HG03460 (cell line): ENCODE measurements at regions not wholly inside any gene's neighbourhood (a gene's known extent, or its start where the extent isn't known, plus 50 kb on each side); places are given as distances from the start of the nearest gene placed in this dataset.
"Not testable (repeated sequence)": the region's sequence is repeated elsewhere in the genome, so short reads cannot be mapped to it uniquely, and the experiment has no call there.

Source experiments
- ATAC-seq: cut with Tn5 transposase; IDR thresholded peaks from one replicate; pipeline ENCODE4 v1.9.1; 2021; ENCODE audit not compliant: unreplicated experiment

DNA sequence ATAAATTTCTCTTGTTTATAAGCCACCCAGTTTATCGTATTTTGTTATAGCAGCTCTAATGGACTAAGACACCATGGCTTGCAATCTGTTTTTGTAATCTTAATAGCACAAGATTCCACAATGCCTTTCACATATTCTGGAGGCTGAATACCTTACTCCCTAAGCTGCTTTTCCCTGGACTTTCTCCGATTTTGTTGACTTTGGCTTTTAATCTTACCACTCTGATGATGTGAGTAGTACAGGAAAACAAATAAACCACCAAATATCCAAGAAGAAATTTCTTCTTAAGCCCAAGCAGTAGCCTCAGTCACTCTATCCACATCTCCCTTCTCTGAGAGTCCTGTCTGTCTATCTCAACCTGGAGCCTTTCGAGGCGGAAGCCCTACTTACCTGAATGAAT, 838.6 kb downstream of the LTN1 start:
- ATAC-seq, result no peak

DNA sequence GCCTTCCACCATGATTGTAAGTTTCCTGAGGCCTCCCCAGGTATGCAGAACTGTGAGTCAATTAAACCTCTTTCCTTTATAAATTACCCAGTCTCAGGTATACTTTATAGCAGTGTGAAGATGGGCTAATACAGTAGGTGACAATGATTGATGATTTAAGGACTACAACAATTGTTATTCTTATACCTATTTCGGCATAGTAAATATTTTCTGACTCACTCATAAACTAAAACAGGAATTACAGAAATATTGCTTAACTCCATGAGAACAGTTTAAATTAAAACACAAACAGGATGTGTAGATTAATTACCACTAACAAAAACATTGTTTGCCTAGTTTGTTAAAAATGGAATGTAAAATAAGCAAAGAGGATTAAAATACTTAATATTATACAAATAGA, 839.9 kb downstream of the LTN1 start:
- no peak for ATAC-seq

- ATAC-seq, result no peak
These were observed 840.9 kb downstream of the LTN1 start for GRCh38 chr21:28151758-28152157.

DNA sequence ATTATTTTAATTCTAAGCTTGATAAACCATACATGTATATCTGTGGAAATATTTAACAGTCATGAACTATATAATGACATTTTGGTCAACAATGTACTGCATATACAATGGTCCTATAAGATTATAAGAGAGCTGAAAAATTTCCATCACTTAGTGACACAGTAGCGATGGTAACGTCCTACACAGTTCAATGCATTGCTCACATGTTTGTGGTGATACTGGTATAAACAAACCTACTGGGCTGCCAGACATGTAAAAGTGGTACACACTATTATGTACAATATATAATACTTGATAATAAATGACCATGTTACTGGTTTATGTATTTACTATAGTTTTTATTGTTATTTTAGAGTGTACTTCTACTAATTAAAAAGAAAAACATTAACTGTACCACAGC, 841.9 kb downstream of the LTN1 start:
- no peak for ATAC-seq

- ATAC-seq, result no peak
These were observed 844.1 kb downstream of the LTN1 start for GRCh38 chr21:28148400-28149064.

GRCh38 chr21:28144653-28145052, 848.0 kb downstream of the LTN1 start:
- no peak for ATAC-seq

DNA sequence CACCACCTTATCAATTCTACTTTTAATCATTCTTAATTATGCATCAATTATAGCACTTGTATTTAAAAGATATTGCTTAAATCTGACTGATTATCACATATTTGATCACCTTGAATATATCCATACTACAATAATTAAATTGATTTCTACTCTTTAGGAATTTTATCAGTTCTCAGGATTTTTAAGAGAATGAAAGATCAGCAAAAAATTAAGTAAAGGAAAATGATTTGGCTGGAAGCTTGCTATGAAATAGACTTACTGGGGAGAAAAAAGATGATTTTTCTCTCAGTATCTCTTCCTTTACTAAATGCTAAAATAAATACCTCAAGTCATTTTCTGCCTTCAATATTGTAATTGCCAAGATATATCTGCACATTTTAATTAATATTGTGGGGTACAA, 848.6 kb downstream of the LTN1 start:
- ATAC-seq, result no peak

GRCh38 chr21:28142697-28143096, 850.0 kb downstream of the LTN1 start:
- ATAC-seq, result no peak

- ATAC-seq, result no peak
These were observed 854.4 kb downstream of the LTN1 start for GRCh38 chr21:28138272-28138671.

DNA sequence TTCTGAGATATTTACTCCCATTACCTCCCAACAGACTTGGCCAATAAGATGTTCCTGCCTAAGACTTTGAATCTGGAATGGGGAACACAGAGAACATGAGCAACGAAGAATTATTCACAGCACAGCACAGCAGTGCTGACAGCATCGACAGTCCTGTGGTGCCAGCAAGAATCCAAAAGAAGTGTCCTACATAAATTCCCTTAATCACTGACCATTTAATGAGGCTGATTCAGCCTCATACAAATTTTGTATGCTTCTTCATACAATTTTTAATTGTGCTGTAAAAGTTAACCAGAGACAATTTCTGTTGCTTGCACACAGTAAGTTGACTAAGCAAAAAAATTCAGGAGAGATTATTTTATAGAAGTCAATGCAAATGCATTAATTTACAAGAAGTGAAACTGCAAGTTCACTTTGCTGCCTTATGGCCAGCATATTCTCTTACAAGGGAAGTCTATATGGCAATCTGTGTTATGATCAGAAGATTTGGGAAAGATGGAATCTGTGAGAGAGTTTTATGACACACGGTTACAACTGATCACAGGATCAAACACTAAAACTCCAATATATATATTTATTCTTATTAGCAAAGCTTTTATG, 855.9 kb downstream of the LTN1 start:
- ATAC-seq, result no peak

GRCh38 chr21:28135646-28136045, 857.0 kb downstream of the LTN1 start:
- no peak for ATAC-seq

DNA sequence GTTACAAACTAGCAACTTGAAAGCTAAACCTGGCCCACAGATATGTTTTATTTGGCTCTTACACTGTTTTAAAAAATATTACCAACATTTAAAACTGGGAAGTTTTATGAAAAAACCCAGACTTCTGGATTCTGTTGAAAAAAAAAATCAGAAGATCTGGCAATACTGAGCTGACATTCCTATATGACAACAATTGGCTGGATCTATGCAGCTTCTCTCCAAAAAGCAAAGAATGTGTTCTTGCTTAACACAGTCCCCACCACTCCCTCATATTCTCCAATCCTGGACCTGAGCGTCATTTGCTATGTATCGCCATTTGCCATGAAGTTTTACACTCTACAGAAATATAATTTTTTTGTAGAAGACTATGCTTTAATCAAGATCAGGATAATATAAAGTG, 859.6 kb downstream of the LTN1 start:
- ATAC-seq, result no peak

GRCh38 chr21:28132713-28133112, 860.0 kb downstream of the LTN1 start:
- ATAC-seq, result no peak

DNA sequence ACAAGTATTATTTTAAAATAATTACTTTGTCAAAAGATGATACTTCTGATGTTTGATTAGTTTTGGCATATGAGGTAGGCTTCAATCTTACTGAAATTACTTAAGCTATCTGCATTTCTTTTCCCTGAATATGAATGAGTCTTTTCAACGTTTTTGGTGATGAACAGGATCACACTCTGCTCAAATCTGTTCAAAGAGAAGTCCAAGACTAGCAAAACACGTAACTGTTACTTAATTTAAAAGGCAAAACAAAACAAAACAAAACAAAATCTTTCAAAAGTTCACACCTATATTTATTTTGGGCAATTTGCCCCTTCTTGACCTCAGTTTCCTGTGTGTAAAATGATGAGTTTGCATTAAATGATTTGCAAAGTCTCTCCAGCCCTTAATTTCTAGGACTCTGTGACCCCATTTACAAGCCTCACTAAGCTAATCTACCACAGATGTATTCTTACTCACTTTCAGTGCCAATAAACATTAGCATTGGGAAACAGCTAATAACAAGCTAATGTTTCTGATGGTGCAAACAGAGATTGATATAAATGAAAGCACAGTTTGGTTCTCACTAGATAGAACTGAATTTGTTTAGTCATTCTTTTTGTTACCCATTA, 865.4 kb downstream of the LTN1 start:
- no peak for ATAC-seq

- ATAC-seq, result no peak
These were observed 866.0 kb downstream of the LTN1 start for GRCh38 chr21:28126521-28127174.

DNA sequence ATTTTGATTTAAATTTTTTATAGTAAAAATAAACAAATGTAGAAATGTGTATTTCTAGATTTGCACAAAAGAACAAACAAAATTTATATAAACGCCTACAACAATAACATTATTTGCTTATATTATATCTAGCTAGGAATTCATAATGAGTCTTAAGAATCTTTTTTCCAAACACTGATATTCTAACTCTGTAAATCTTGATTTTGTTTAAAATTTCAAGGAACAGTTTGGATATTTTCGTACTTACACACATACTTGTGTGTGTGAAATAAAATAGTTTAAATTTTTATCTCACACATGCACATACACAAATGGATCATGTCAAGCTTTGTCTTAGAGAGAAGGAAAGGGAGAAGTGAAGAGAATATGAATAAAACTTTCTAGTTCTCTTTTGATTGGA, 868.1 kb downstream of the LTN1 start:
- ATAC-seq, result no peak

- no peak for ATAC-seq
These were observed 874.1 kb downstream of the LTN1 start for GRCh38 chr21:28118570-28118969.

DNA sequence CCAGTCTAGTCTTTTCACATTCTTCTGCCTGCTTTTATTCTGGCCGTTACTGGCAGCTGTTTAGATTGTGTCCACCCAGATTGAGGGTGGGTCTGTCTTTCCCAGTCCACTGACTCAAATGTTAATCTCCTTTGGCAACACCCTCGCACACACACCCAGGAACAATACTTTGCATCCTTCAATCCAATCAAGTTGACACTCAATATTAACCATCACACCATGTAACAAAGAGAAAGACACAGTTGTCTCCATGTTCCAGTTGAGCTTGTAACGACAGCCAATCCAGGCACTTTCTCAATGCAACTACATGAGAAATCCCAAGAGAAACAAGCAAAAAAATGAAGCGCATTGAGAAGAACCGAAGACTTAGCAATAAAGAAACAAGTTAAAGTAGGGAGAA, 877.7 kb downstream of the LTN1 start:
- not testable (repeated sequence) for ATAC-seq

DNA sequence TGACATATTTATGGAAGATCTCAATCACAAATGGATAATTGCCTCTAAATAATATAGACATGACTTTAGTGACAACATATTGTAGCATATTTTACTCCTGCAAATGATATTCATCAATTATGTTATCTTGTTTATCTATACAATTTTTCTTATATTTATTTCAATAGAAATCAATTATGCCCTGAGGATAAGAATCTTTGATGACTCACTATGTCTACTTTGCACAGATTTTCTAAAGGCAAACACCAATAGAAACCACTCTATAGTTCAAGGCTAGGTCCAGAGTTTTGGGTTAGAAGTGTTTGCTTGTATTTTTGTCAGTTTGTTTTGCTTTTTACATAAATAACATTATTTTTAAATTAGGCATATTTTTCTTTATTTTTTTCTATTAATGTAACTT, 879.0 kb downstream of the LTN1 start:
- ATAC-seq, result no peak

- ATAC-seq, result no peak
These were observed 880.2 kb downstream of the LTN1 start for GRCh38 chr21:28112511-28112910.

DNA sequence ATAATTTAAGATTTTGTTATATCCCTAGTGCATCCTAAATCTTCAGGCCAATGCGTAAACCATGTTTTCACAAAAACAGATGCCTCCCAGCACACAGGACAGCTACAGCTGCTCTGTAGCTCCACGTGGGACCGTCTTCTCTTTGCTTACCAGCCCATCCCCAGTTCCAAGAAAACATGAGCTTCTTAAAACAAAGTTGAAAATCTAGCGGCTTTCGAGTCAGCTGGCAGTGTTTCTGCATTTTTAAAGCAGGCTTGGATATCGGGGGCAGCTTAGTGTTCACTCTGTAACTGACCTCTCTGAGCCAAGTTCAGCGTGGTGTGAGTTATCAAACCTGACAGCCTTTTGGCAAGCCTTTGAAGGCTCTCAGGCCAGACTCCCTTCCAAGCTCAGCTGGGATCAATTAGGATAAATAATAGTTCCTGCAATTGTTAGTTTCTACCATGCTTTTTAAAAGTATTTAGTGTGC, 881.5 kb downstream of the LTN1 start:
- no peak for ATAC-seq

- ATAC-seq, result no peak
These were observed 882.0 kb downstream of the LTN1 start for GRCh38 chr21:28110716-28111115.
